Muscle of arm (tissue), 1 donor: ENCODE measurements at regions not wholly inside any gene's neighbourhood (a gene's known extent, or its start where the extent isn't known, plus 50 kb on each side); places are given as distances from the start of the nearest gene placed in this dataset.
"Not testable (repeated sequence)": the region's sequence is repeated elsewhere in the genome, so short reads cannot be mapped to it uniquely, and the experiment has no call there.

ENCODE experiments used
- DNase-seq: peaks from one replicate; pipeline ENCODE4 v3.0.0-alpha.2; 2013

DNA sequence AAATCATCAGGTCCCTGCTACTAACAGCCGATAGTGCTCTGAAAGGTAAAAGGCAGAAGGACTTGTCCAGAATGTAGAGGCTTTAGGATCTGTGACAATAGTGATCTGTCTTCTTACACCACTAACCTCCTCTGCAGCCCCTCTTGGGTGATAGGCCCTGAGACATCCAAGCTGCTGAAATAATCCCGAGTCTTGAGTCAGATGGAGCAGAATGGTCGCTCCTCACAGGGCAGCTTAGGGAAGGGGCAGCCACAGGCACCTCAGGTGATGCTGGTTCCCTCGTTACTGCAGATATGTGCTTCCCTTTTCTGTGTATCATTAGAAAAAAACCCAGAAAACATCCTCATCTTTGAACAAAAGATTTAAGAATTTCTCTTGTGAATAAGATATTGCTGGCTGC lies 157.1 kb upstream of the DLX2 start:
- no peak for DNase-seq

DNA sequence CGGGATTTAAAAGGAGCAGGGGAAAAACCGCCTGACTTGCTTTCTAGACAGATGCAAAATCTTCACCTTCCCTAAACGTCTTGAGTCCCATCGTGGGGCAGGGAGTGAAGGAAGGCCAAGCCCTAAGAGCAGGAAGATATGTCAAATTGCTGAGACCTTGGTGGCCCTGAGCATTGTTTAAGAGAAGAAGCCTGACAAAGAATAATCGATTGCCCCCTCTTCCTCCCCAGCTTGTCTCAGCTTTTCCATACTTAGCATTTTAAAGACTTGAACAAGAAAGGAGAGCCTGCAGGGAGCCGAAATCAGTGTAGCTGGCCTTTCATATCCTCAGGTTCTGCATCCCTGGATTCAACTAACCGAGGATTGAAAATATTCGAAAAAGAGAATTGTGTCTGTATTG lies 157.6 kb upstream of the DLX2 start:
- DNase-seq, result no peak

- DNase-seq, result no peak
These were observed 158.6 kb upstream of the DLX2 start for GRCh38 chr2:172261292-172261691.

DNA sequence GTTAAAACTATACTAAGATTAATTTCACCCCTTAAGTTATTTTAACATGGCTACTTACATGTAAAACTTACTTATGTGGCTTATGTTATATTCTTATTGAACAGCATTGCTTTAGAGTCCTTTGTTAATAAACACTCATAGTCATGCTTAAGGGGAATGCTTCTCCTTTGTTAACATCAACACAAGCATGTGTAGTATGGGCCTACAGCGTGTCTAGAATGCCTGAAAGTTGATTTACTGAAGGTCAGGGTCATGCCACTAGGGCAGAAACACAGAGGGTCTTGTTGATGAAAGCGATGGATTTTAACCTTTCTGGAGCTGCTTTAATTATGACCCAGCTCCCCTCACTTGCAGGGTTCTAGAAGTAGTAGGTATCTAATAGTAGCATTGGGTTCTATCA lies 159.8 kb upstream of the DLX2 start:
- DNase-seq, result no peak

DNA sequence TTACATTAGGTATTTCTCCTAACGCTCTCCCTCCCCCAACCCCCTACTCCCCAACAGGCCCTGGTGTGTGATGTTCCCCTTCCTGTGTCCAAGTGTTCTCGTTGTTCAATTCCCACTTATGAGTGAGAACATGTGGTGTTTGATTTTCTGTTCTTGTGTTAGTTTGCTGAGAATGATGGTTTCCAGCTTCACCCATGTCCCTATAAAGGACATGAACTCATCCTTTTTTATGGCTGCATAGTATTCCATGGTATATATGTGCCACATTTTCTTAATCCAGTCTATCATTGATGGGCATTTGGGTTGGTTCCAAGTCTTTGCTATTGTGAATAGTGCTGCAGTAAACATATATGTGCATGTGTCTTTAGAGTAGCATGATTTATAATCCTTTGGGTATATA lies 162.1 kb upstream of the DLX2 start:
- not testable (repeated sequence) for DNase-seq

DNA sequence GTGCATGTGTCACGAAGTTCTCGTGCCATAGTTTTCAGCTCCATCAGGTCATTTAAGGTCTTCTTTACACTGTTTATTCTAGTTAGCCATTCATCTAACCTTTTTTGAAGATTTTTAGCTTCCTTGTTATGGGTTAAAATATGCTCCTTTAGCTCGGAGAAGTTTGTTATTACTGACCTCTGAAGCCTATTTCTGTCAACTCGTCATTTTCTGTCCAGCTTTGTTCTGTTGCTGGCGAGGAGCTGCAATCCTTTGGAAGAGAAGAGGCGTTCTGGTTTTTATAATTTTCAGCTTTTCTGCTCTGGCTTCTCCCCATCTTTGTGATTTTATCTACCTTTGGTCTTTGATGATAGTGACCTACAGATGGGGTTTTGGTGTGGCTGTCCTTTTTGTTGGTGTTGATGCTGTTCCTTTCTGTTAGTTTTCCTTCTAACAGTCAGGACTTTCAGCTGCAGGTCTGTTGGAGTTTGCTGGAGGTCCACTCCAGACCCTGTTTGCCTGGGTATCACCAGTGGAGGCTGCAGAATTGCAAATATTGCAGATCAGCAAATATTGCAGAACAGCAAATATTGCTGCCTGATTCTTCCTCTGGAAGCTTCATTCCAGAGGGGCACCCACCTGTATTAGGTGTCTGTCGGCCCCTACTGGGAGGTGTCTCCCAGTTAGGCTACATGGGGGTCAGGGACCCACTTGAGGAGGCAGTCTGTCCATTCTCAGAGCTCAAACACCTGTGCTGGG lies 157.7 kb upstream of the ITGA6 start:
- DNase-seq, result not testable (repeated sequence)

DNA sequence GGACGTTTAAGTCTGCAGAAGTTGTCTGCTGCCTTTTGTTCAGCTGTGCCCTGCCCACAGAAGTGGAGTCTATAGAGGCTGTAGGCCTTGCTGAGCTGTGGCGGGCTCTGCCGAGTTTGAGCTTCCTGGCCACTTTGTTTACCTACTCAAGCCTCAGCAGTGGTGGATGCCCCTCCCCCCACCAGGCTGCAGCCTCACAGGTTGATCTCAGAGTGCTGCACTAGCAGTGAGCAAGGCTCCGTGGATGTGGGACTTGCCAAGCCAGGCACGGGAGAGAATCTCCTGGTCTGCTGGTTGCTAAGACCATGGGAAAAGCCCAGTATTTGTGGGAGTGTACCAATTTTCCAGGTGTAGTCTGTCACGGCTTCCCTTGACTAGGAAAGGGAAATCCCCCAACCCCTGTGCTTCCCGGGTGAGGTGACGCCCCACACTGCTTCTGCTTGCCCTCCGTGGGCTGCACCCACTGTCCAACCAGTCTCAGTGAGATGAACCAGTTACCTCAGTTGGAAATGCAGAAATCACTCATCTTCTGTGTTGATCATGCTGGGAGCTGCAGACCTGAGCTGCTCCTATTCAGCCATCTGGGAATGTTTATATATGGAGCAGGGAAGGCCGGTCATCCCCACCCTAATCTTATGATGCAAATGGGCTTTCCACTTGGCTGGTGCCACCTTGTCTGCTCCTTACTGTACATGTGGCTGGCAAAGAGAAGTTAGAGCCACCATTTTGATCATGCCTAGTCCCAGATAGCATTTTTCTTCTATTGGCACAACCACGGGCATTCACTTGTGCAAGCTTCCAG lies 156.9 kb upstream of the ITGA6 start:
- DNase-seq, result no peak

DNA sequence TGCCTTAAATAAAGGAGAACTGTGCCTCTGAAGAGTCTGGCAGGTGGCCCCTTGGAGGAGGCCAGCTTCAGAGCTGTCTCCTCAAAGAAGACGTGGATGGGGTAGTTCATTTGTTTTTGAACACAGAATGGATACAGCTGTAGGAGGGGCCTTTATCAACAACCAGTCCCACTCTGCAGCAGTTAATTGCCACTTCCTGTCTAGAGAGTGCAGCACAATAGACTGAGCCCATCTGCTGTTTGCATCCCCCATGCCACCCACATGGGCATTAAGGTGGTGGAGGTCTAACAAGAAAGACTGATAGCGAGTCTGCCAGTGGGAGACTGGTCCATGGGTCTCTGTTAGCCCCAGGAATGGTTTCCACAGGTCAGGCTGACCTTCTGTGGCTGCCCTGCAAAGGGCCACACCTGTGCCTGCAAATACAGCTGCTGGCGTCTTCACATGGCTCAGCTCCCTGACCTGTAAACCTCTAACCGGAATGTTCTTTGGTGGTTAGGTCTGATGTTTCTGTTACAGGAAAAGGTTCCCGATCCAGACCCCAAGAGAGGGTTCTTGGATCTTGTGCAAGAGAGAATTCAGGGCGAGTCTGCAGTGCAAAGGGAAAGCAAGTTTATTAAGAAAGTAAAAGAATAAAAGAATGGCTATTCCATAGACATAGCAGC lies 153.3 kb upstream of the ITGA6 start:
- DNase-seq, result no peak

DNA sequence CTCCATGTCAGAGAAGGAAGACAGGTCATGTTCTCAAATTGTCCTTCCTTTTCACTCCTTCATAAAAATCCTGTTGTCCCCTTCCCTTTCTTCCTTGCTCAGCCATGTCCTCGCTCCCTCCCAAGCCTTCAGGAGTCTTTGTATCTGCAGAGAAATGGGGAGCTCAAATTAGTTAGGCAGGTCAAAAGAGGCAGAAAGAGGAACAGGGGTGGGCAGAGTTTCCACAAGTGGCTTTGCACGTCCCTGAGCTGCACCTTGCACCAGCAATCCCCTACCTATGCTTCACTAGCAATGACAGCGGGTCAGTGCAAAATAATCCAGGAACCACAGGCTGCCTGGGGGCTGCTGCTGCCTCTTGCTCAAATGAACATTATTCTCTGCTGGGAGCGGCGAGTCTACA lies 152.1 kb upstream of the ITGA6 start:
- no peak for DNase-seq

GRCh38 chr2:172276961-172277360 lies 150.4 kb upstream of the ITGA6 start:
- no peak for DNase-seq

GRCh38 chr2:172278667-172279066 lies 148.7 kb upstream of the ITGA6 start:
- DNase-seq, result no peak

GRCh38 chr2:172279214-172279613 lies 148.2 kb upstream of the ITGA6 start:
- DNase-seq, result no peak

DNA sequence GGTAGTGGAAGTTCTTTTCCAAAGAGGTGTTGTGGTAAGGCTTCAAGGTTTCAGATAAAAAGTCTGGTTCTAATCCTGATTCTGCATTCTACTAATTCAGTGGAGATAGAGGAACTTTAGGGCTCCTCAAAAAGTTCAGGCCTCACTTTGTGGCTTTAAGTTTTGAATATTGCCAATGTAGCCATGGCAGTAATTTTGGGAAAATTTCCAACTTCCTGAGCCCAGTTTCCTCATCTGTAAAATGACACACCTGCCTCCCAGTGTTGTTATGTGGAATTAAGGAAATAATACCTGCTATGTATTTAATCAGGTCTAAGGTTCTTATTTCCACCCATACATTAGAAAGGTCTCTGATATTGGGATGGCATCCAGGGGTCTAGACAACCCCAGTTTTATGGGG lies 147.6 kb upstream of the ITGA6 start:
- DNase-seq, result no peak

DNA sequence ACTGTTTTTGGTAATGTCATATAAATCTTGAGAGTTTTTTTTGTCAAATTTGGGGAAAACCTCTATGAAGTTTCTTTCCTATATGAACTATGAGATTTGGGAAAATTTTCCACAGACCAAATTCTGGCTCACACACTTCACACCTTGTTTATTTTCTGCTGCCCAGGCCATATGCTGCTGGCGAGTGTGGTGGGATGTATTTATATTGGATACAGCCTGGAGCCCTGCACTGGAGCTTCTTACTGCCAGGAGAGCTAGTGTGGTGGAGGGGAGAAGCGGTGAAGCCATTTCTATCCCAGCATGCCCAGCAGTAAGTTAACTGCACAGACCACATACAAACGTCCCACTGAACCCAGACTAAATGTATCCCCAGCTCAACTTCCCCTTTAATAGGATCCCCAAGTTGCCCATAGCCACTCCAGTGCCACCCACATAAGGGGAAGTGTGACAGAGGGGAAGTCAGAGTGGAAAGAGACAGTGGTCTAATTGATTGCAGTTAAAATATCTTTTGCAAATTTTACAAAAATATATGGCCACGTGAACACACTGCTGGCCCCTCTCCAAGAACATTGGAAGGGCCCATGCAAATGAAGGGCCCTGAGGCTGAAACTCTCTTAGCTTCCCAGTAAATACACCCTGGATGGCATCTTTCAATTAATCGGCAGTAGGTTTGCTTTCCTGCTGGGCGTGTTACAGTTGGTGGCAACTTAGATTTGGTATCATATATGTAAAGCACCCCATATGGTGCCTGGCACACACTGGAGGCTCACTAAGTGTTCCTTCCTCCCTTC lies 146.6 kb upstream of the ITGA6 start:
- no peak for DNase-seq

- no peak for DNase-seq
These were observed 145.5 kb upstream of the ITGA6 start for GRCh38 chr2:172281648-172282570.

DNA sequence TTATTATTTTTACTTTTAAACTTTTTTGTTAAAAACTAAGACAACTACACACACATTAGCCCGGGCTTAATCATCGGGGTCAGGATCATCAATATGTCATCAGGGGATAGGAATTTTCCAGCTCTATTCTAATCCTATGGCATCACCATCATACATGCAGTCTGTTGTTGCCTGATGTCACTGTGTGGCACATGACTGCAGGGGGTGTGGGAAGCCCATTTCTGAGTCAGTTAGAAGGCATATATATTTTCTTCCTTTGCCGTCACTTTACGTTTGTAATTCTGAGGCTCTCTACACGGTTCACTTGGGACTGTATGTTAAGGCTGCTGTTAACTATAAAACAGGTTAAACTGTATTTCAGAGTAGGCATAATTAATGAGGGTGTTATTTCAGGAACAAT lies 144.4 kb upstream of the ITGA6 start:
- no peak for DNase-seq

- no peak for DNase-seq
These were observed 143.9 kb upstream of the ITGA6 start for GRCh38 chr2:172283476-172283875.

GRCh38 chr2:172284209-172284608 lies 143.2 kb upstream of the ITGA6 start:
- DNase-seq, result no peak

DNA sequence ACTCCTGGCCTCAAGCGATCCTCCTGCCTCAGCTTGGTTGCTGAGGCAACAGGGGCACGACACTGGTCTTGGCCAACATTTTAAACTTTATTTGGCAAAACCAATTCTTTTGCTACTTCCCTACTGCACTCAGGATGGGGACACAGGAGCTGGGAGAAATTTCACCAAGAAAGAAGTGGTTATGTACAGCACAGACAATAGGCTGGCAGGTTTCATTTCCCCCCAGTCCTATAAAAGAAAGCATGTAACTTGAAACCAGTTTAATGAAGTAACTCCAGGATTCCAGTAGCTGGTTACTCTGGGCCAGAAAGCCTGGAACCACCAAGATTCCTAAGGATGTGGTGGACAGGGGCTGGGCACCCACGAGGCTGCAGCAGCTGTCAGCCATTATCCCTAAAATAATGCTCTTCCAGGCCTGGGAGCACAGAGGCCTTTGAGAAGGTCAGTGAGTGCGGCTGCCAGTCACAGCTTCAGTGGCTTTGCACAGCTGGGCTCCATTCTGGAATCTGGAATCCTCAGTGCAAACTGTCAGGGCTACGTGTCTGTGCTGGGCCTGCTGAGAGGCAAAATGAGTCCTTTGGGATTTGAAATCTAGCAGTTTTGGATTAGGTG lies 142.3 kb upstream of the ITGA6 start:
- DNase-seq, result no peak

DNA sequence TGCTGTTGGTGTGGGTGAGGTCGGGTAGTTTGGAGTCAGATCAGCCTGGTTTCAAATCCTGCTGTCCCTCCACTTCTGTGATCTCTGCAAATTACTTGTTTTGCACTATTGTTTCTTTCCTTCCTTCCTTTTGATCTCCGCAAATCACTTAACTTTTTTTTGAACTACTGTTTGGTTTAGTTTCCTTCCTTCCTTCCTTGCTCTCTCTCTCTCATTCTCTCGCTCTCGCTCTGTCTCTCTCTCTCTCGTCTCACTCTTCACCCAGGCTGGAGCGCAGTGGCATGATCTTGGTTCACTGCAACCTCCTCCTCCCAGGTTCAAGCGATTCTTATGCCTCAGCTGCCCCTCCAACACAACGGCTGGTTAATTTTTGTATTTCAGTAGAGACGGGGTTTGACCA lies 141.6 kb upstream of the ITGA6 start:
- DNase-seq, result no peak

DNA sequence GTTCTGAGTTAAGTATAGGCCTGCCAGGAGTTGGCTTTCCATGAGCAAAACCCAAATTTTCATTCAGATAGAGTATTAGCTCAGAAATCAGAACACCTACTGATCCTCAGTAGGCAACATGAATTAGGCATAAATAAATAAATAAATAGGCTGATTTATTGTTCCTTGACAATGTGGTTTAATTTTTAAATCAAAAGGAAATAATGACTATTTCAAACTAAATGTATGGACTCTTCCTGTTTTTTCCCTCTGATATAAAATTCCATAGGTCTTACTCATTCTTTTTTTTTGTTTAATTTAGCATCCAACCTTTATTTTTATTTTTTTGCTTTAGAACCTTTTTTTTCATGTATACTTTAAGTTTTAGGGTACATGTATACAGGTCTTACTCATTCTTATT lies 140.2 kb upstream of the ITGA6 start:
- no peak for DNase-seq
